H1 (cell line): ENCODE measurements at regions not wholly inside any gene's neighbourhood (a gene's known extent, or its start where the extent isn't known, plus 50 kb on each side); places are given as distances from the start of the nearest gene placed in this dataset.

Experiments
- CTCF ChIA-PET: fragments of 300-600 bp; sonication (Branson Sonifier 250); formaldehyde crosslinking; loops from one replicate; lab custom pipeline; 2021; ENCODE audit not compliant: partially characterized antibody; lab: Charles Lee
- POLR2A ChIA-PET: fragments of 300-600 bp; sonication (Branson Sonifier 250); formaldehyde crosslinking; loops from one replicate; lab custom pipeline; 2021; ENCODE audit warnings: inconsistent platforms; ENCODE audit not compliant: partially characterized antibody; lab: Charles Lee
- DNase-seq, 2 experiments: peaks; one replicate each; pipeline versions ENCODE4 v3.0.0 to v3.0.0-alpha.2; 2010 to 2022; ENCODE audit warnings: low spot score in 2 of 2, low read depth in 1 of 2, mixed read lengths in 1 of 2
- FAIRE-seq: peaks from 2 replicates; lab custom pipeline; 2011; peaks lifted over from hg19 to GRCh38; lab: Jason Lieb, UNC
- H2AFZ ChIP-seq: 2 replicates; pipeline ENCODE4 v1.8.1; 2012; ENCODE audit warnings: low read length, inconsistent platforms
- H2AK5ac ChIP-seq: 2 replicates; pipeline ENCODE4 v1.6.1; 2013; ENCODE audit warnings: low read depth, low read length
- H2BK120ac ChIP-seq: replicated peaks from 2 replicates; pipeline ENCODE3; 2013; ENCODE audit warnings: low read depth, low read length, inconsistent platforms
- H2BK12ac ChIP-seq: 2 replicates; pipeline ENCODE4 v1.6.1; 2013; ENCODE audit warnings: low read depth, low read length
- H2BK15ac ChIP-seq: 2 replicates; pipeline ENCODE4 v1.6.1; 2013; ENCODE audit warnings: low read length
- H2BK20ac ChIP-seq: 2 replicates; pipeline ENCODE4 v1.6.1; 2013; ENCODE audit warnings: low read length
- H2BK5ac ChIP-seq: 2 replicates; pipeline ENCODE4 v1.6.1; 2013; ENCODE audit warnings: low read depth, low read length
- H3K14ac ChIP-seq: 2 replicates; pipeline ENCODE4 v1.6.1; 2013; ENCODE audit warnings: inconsistent platforms; ENCODE audit not compliant: insufficient read length
- H3K18ac ChIP-seq: 2 replicates; pipeline ENCODE4 v1.6.1; 2013; ENCODE audit warnings: low read length; ENCODE audit errors: extremely low read depth
- H3K23ac ChIP-seq: 2 replicates; pipeline ENCODE4 v1.6.1; 2013; ENCODE audit warnings: inconsistent platforms; ENCODE audit not compliant: insufficient read length
- H3K23me2 ChIP-seq: 2 replicates; pipeline ENCODE4 v1.6.1; 2013; ENCODE audit warnings: low read depth, low read length
- H3K27ac ChIP-seq: 2 replicates; pipeline ENCODE4 v1.6.1; 2011; ENCODE audit warnings: low read depth, low read length, inconsistent platforms
- H3K27me3 ChIP-seq, 4 experiments: replicated peaks in 1 of 4; 1 replicate in 1 of 4; 2 replicates in 3 of 4; pipeline versions ENCODE4 v1.6.1 to v1.8.1; 2011 to 2013; ENCODE audit warnings: low read length in 3 of 4, mild to moderate bottlenecking in 3 of 4, inconsistent platforms in 2 of 4, mixed read lengths in 2 of 4, moderate library complexity in 1 of 4; ENCODE audit not compliant: control insufficient read depth in 3 of 4, insufficient read depth in 3 of 4; ENCODE audit errors: extremely low read depth in 1 of 4
- H3K36me3 ChIP-seq, 4 experiments: 2 replicates each; pipeline versions ENCODE4 v1.6.1 to v1.8.1; 2011 to 2013; ENCODE audit warnings: mild to moderate bottlenecking in 4 of 4, low read length in 3 of 4, moderate library complexity in 2 of 4, control low read depth in 1 of 4, inconsistent platforms in 1 of 4; ENCODE audit not compliant: insufficient read depth in 4 of 4, control insufficient read depth in 2 of 4
- H3K4ac ChIP-seq: replicated peaks from 2 replicates; pipeline ENCODE3; 2013; ENCODE audit warnings: low read length, low read depth, mixed read lengths, inconsistent platforms; ENCODE audit not compliant: insufficient read length
- H3K4me1 ChIP-seq, 4 experiments: replicated peaks in 1 of 4; 1 replicate in 1 of 4; 2 replicates in 3 of 4; pipeline versions ENCODE4 v1.6.1 to v1.8.1; 2011 to 2013; ENCODE audit warnings: low read length in 3 of 4, inconsistent platforms in 2 of 4, mixed read lengths in 1 of 4; ENCODE audit not compliant: insufficient read depth in 4 of 4, control insufficient read depth in 3 of 4
- H3K4me2 ChIP-seq, 2 experiments: 2 replicates each; pipeline versions ENCODE4 v1.6.1 to v1.8.1; 2011 to 2013; ENCODE audit warnings: low read depth in 2 of 2, low read length in 2 of 2, control low read depth in 1 of 2, inconsistent platforms in 1 of 2, mild to moderate bottlenecking in 1 of 2; ENCODE audit not compliant: insufficient read depth in 1 of 2
- H3K4me3 ChIP-seq, 4 experiments: fragments of 200-600, 300-600 bp in 1 of 4; sonication (generic), shearing (Covaris generic), sonication (Bioruptor Twin) in 1 of 4; 2 replicates each; pipeline versions ENCODE4 v1.5.1 to v1.8.1; 2011 to 2016; ENCODE audit warnings: low read length in 4 of 4, low read depth in 3 of 4, control low read depth in 2 of 4, inconsistent platforms in 2 of 4, mild to moderate bottlenecking in 2 of 4, mixed read lengths in 1 of 4, moderate library complexity in 1 of 4; ENCODE audit not compliant: insufficient read depth in 2 of 4; ENCODE audit errors: extremely low read depth in 1 of 4
- H3K56ac ChIP-seq: replicated peaks from 2 replicates; pipeline ENCODE3; 2013; ENCODE audit warnings: low read depth, mild to moderate bottlenecking, mixed read lengths, low read length, inconsistent platforms; ENCODE audit not compliant: insufficient read length
- H3K79me1 ChIP-seq: 2 replicates; pipeline ENCODE4 v1.6.1; 2013; ENCODE audit warnings: low read depth, low read length, control low read depth
- H3K79me2 ChIP-seq, 2 experiments: 2 replicates each; pipeline versions ENCODE4 v1.6.1 to v1.8.1; 2012 to 2013; ENCODE audit warnings: low read length in 2 of 2, mild to moderate bottlenecking in 2 of 2, inconsistent platforms in 1 of 2; ENCODE audit not compliant: insufficient read depth in 2 of 2, control insufficient read depth in 1 of 2
- H3K9ac ChIP-seq, 4 experiments: replicated peaks in 1 of 4; 1 replicate in 1 of 4; 2 replicates in 3 of 4; pipeline versions ENCODE4 v1.6.1 to v1.8.1; 2011 to 2013; ENCODE audit warnings: low read depth in 3 of 4, low read length in 3 of 4, control low read depth in 2 of 4, mild to moderate bottlenecking in 2 of 4, moderate library complexity in 2 of 4, inconsistent platforms in 1 of 4; ENCODE audit errors: extremely low read depth in 1 of 4
- H3K9me3 ChIP-seq, 2 experiments: 2 replicates each; pipeline versions ENCODE4 v1.6.1 to v1.8.1; 2012 to 2013; ENCODE audit warnings: mild to moderate bottlenecking in 2 of 2, moderate library complexity in 2 of 2, control low read depth in 1 of 2, inconsistent platforms in 1 of 2, low read depth in 1 of 2, low read length in 1 of 2, mixed read lengths in 1 of 2; ENCODE audit not compliant: insufficient read depth in 2 of 2
- H4K20me1 ChIP-seq, 2 experiments: replicated peaks in 1 of 2; 2 replicates each; pipeline versions ENCODE3 to v1.8.1; 2011 to 2013; ENCODE audit warnings: inconsistent platforms in 2 of 2, low read length in 2 of 2, mild to moderate bottlenecking in 1 of 2; ENCODE audit not compliant: insufficient read depth in 2 of 2, control insufficient read depth in 1 of 2
- H4K5ac ChIP-seq: 2 replicates; pipeline ENCODE4 v1.6.1; 2013; ENCODE audit warnings: low read length, low read depth, mixed read lengths, inconsistent platforms; ENCODE audit not compliant: insufficient read length
- H4K8ac ChIP-seq: 2 replicates; pipeline ENCODE4 v1.8.0; 2013; ENCODE audit warnings: mild to moderate bottlenecking, moderate library complexity, low read length, inconsistent platforms; ENCODE audit not compliant: insufficient read depth; ENCODE audit errors: extremely low read depth
- H4K91ac ChIP-seq: replicated peaks from 2 replicates; pipeline ENCODE3; 2013; ENCODE audit warnings: low read length, mixed read lengths, inconsistent platforms; ENCODE audit not compliant: insufficient read length
- BCL11A ChIP-seq, 2 experiments: IDR thresholded peaks; one replicate each; pipeline ENCODE4 v1.6.1; 2011; ENCODE audit warnings: low read depth in 2 of 2, low read length in 2 of 2, mild to moderate bottlenecking in 2 of 2
- BRCA1 ChIP-seq: IDR thresholded peaks from 2 replicates; pipeline ENCODE4 v1.6.1; 2012; ENCODE audit warnings: low read depth, low read length, improper control_type of control experiment
- CHD2 ChIP-seq: IDR thresholded peaks from 2 replicates; pipeline ENCODE4 v1.6.1; 2012; ENCODE audit warnings: low read length, improper control_type of control experiment
- E2F6 ChIP-seq: IDR thresholded peaks from 2 replicates; pipeline ENCODE4 v1.6.1; 2012; ENCODE audit warnings: inconsistent platforms
- EP300 ChIP-seq, 2 experiments: IDR thresholded peaks; 1 replicate in 1 of 2; 2 replicates in 1 of 2; pipeline ENCODE4 v1.6.1; 2011 to 2012; ENCODE audit warnings: low read depth in 2 of 2, low read length in 2 of 2, mild to moderate bottlenecking in 2 of 2, borderline replicate concordance in 1 of 2, inconsistent platforms in 1 of 2, moderate library complexity in 1 of 2
- FOSL1 ChIP-seq: IDR thresholded peaks from 2 replicates; pipeline ENCODE4 v1.6.1; 2011; ENCODE audit warnings: mild to moderate bottlenecking, low read depth, low read length, moderate library complexity; ENCODE audit not compliant: insufficient read depth
- HDAC2 ChIP-seq, 2 experiments: fragments of 300-600 bp in 1 of 2; sonication (generic) in 1 of 2; IDR thresholded peaks; 2 replicates each; pipeline ENCODE4 v1.6.1; 2011 to 2012; ENCODE audit warnings: low read depth in 2 of 2, low read length in 2 of 2, mild to moderate bottlenecking in 2 of 2, moderate library complexity in 2 of 2, borderline replicate concordance in 1 of 2, inconsistent platforms in 1 of 2
- KDM4A ChIP-seq: IDR thresholded peaks from one replicate; pipeline ENCODE4 v1.7.1; 2012; ENCODE audit warnings: low read depth, mild to moderate bottlenecking, moderate library complexity, low read length, inconsistent platforms; ENCODE audit not compliant: severe bottlenecking
- RFX5 ChIP-seq: IDR thresholded peaks from 2 replicates; pipeline ENCODE4 v1.6.1; 2011; ENCODE audit warnings: low read depth, low read length, improper control_type of control experiment, borderline replicate concordance
- SRF ChIP-seq: IDR thresholded peaks from 2 replicates; pipeline ENCODE4 v1.6.1; 2011; ENCODE audit warnings: mild to moderate bottlenecking, low read depth, low read length, moderate library complexity
- TEAD4 ChIP-seq: IDR thresholded peaks from 2 replicates; pipeline ENCODE4 v1.6.1; 2012; ENCODE audit warnings: low read depth, low read length, inconsistent platforms, mixed read lengths
- USF2 ChIP-seq: IDR thresholded peaks from 2 replicates; pipeline ENCODE4 v1.6.1; 2011; ENCODE audit warnings: low read length, improper control_type of control experiment
- YY1 ChIP-seq: IDR thresholded peaks from 2 replicates; pipeline ENCODE4 v1.6.1; 2011; ENCODE audit warnings: low read depth, mild to moderate bottlenecking, low read length
- WGBS, 2 experiments: shearing (Covaris generic) in 1 of 2; methylation state at CpG; one replicate each; pipeline versions ENCODE4 v1.1.6 to v1.1.7; 2013 to 2015; ENCODE audit warnings: low lambda C conversion rate in 2 of 2, mixed read lengths in 2 of 2, inconsistent platforms in 1 of 2, low coverage in 1 of 2, missing lambda C conversion rate in 1 of 2; ENCODE audit not compliant: insufficient replicate concordance in 2 of 2, insufficient coverage in 1 of 2, insufficient read length in 1 of 2; ENCODE audit errors: extremely low coverage in 1 of 2, missing lambda C conversion rate in 1 of 2; 5-methylcytosine and 5-hydroxymethylcytosine counted together

GRCh38 chr21:30033441-30033840 is 93.6 kb upstream of the GRIK1 start:
- TF ChIP-seq BCL11A (IDR thresholded peaks at IDR 0.05; ENCODE audit: low read depth in 2 of 2, low read length in 2 of 2): no peak
- no peak for TF ChIP-seq USF2
- TF ChIP-seq FOSL1: no peak
- TF ChIP-seq E2F6: no peak
- no peak for TF ChIP-seq RFX5
- no peak for TF ChIP-seq BRCA1
- no peak for TF ChIP-seq TEAD4
- TF ChIP-seq EP300 (IDR thresholded peaks at IDR 0.05; ENCODE audit: borderline replicate concordance in 1 of 2, low read depth in 2 of 2, low read length in 2 of 2): no peak
- no peak for TF ChIP-seq KDM4A
- TF ChIP-seq SRF: no peak
- no peak for TF ChIP-seq CHD2
- no peak for TF ChIP-seq HDAC2 (IDR thresholded peaks at IDR 0.05; ENCODE audit: borderline replicate concordance in 1 of 2, low read depth in 2 of 2, low read length in 2 of 2)
- no peak for TF ChIP-seq YY1
- TF ChIP-seq, all 59 proteins: peak for 0
- H3K23me2 ChIP-seq: no peaks in the 10 kb centered on the region
- H2BK20ac ChIP-seq: no peak overlapping the region
- no peak overlapping the region for H4K5ac ChIP-seq
- H2BK12ac ChIP-seq: no peak overlapping the region
- peak overlapping the region; percentile 18 for H4K91ac ChIP-seq
- H4K8ac ChIP-seq: peak overlapping the region; percentile 36; the same call in 1 of the 2 replicates
- no peaks in the 10 kb centered on the region for H3K27me3 ChIP-seq
- no peak overlapping the region for H3K14ac ChIP-seq
- no peaks in the 10 kb centered on the region for H3K9me3 ChIP-seq
- no peak overlapping the region for H3K27ac ChIP-seq
- ChIA-PET POLR2A (no interaction called here), CTCF (no interaction called here)
- no peak overlapping the region for H2BK5ac ChIP-seq
- no peak overlapping the region for H3K18ac ChIP-seq
- 96% methylated on average over 12 of the region's 12 CpGs; no CpG with 5 or more reads in 1 of the 2 experiments for WGBS, 2 experiments
- no peak overlapping the region for H3K4me3 ChIP-seq
- H3K4ac ChIP-seq: no peak overlapping the region
- H3K79me1 ChIP-seq: no peaks in the 10 kb centered on the region
- H2BK120ac ChIP-seq: no peak overlapping the region
- H3K9ac ChIP-seq: no peak overlapping the region
- no peaks in the 10 kb centered on the region for H3K79me2 ChIP-seq
- no peak overlapping the region for H2AK5ac ChIP-seq
- FAIRE-seq (no peak), DNase-seq (no peak)
- no peak overlapping the region for H3K56ac ChIP-seq
- no peak overlapping the region for H3K23ac ChIP-seq
- no peak overlapping the region for H2BK15ac ChIP-seq
- peaks cover 0 to 1% (median 0%) of the 10 kb centered on the region in 4 experiments; a peak in 1 of 7 replicates for H3K4me1 ChIP-seq
- no peaks in the 10 kb centered on the region for H3K36me3 ChIP-seq
- H4K20me1 ChIP-seq: no peaks in the 10 kb centered on the region
- no peak overlapping the region for H2AFZ ChIP-seq
- no peak overlapping the region for H3K4me2 ChIP-seq
